Left lung (tissue), 4 donors: ENCODE measurements at regions not wholly inside any gene's neighbourhood (a gene's known extent, or its start where the extent isn't known, plus 50 kb on each side); places are given as distances from the start of the nearest gene placed in this dataset.

Source experiments
- ATAC-seq: fragments of 200-7000 bp; cut with Tn5 transposase; one replicate; pipeline ENCODE4 v1.9.1; 2020; ENCODE audit warnings: moderate library complexity
- DNase-seq, 4 donors: peaks; one replicate each; pipeline ENCODE4 v3.0.0-alpha.2; 2013 to 2020
- H3K27ac ChIP-seq, 2 donors: fragments of 200-600 bp; sonication (generic) in 1 of 2; one replicate each; pipeline versions ENCODE4 v1.5.0 to v1.8.0; 2020 to 2021
- H3K27me3 ChIP-seq, 2 donors: fragments of 200-600 bp; sonication (generic) in 1 of 2; one replicate each; pipeline versions ENCODE4 v1.5.0 to v1.8.0; 2020 to 2021
- H3K36me3 ChIP-seq, 2 donors: fragments of 200-600 bp; sonication (generic) in 1 of 2; one replicate each; pipeline versions ENCODE4 v1.5.0 to v1.8.0; 2020 to 2021
- H3K4me1 ChIP-seq, 2 donors: fragments of 200-600 bp; one replicate each; pipeline ENCODE4 v1.8.0; 2021
- H3K4me3 ChIP-seq, 2 donors: fragments of 200-600 bp; sonication (generic) in 1 of 2; one replicate each; pipeline versions ENCODE4 v1.5.0 to v1.8.0; 2020 to 2021; ENCODE audit warnings: mild to moderate bottlenecking in 1 of 2
- H3K9me3 ChIP-seq, 2 donors: fragments of 200-600 bp; sonication (generic) in 1 of 2; one replicate each; pipeline versions ENCODE4 v1.5.0 to v1.8.0; 2020 to 2021
- CTCF ChIP-seq, 2 donors: fragments of 200-600 bp; sonication (generic) in 1 of 2; IDR thresholded peaks; one replicate each; pipeline versions ENCODE4 v1.5.0 to v1.8.0; 2021; ENCODE audit warnings: antibody characterized with exemption in 2 of 2
- intact Hi-C, 2 donors: fragments of 100-400 bp; cut with DNase I; formaldehyde crosslinking; loops; one replicate each; pipeline versions ENCODE4 v1.11.2 to v1.14.2; 2022
- donor health status: DM: no; HTN: yes; CAD: no.
- donor health status: DM: no; HTN: no; CAD: no.

GRCh38 chrX:147559191-147559590, 352.5 kb upstream of the FMR1 start:
- no peak overlapping the region for H3K27ac ChIP-seq
- ATAC-seq (no peak), DNase-seq (no peak)
- no peaks in the 10 kb centered on the region for H3K9me3 ChIP-seq
- TF ChIP-seq CTCF (IDR thresholded peaks at IDR 0.05), result no peak
- H3K27me3 ChIP-seq, result no peaks in the 10 kb centered on the region
- H3K36me3 ChIP-seq, result no peaks in the 10 kb centered on the region
- no peaks in the 10 kb centered on the region for H3K4me1 ChIP-seq
- H3K4me3 ChIP-seq, result no peak overlapping the region
- intact Hi-C loops, result no loop called here

- ATAC-seq, result no peak
- H3K9me3 ChIP-seq, result no peaks in the 10 kb centered on the region
These were observed 346.5 kb upstream of the FMR1 start for GRCh38 chrX:147565237-147565636.

GRCh38 chrX:147570483-147570882, 341.2 kb upstream of the FMR1 start:
- no peak for DNase-seq
- no peak for TF ChIP-seq CTCF (IDR thresholded peaks at IDR 0.05)
- no peak for ATAC-seq
- Histone ChIP-seq H3K4me3 (no peak overlapping the region), H3K36me3 (no peaks in the 10 kb centered on the region), H3K27ac (no peak overlapping the region), H3K27me3 (no peaks in the 10 kb centered on the region), H3K9me3 (no peaks in the 10 kb centered on the region), H3K4me1 (no peaks in the 10 kb centered on the region)
- intact Hi-C loops, result no loop called here

More at GRCh38 chrX:147565237-147565636, 346.5 kb upstream of the FMR1 start:
- Histone ChIP-seq H3K4me3 (no peak overlapping the region), H3K27ac (no peak overlapping the region), H3K4me1 (no peaks in the 10 kb centered on the region), H3K27me3 (no peaks in the 10 kb centered on the region), H3K36me3 (no peaks in the 10 kb centered on the region)
- intact Hi-C loops, result no loop called here
- no peak for DNase-seq
- no peak for TF ChIP-seq CTCF (IDR thresholded peaks at IDR 0.05)

- no peak for DNase-seq
- no peak for TF ChIP-seq CTCF (IDR thresholded peaks at IDR 0.05)
- Histone ChIP-seq H3K4me1 (no peaks in the 10 kb centered on the region), H3K9me3 (no peaks in the 10 kb centered on the region), H3K27ac (no peak overlapping the region), H3K27me3 (no peaks in the 10 kb centered on the region), H3K36me3 (no peaks in the 10 kb centered on the region), H3K4me3 (no peak overlapping the region)
- no peak for ATAC-seq
- intact Hi-C loops, result no loop called here
These were observed 338.5 kb upstream of the FMR1 start for GRCh38 chrX:147573266-147573665.

- DNase-seq (no peak), ATAC-seq (peak; percentile 59)
- Histone ChIP-seq H3K36me3 (no peaks in the 10 kb centered on the region), H3K27ac (no peak overlapping the region), H3K4me3 (no peak overlapping the region), H3K27me3 (no peaks in the 10 kb centered on the region), H3K4me1 (no peaks in the 10 kb centered on the region), H3K9me3 (peaks cover 0 to 2% of the 10 kb centered on the region in 2 donors)
- no peak for TF ChIP-seq CTCF (IDR thresholded peaks at IDR 0.05)
- intact Hi-C loops, result no loop called here
These were observed 309.5 kb upstream of the FMR1 start for GRCh38 chrX:147602176-147602696.
